ENCODE measurements at regions not wholly inside any gene's neighbourhood (a gene's known extent, or its start where the extent isn't known, plus 50 kb on each side); places are given as distances from the start of the nearest gene placed in this dataset.
A peak's percentile ranks its signal among the peaks of the same experiment; 100 is the strongest.

GRCh38 chr5:15069407-15069905 lies 197.9 kb upstream of the ANKH start:
- H3K4me3 ChIP-seq (ENCODE audit: low read depth, low read length) = no peak overlapping the region
- TF ChIP-seq, protein P1, sequence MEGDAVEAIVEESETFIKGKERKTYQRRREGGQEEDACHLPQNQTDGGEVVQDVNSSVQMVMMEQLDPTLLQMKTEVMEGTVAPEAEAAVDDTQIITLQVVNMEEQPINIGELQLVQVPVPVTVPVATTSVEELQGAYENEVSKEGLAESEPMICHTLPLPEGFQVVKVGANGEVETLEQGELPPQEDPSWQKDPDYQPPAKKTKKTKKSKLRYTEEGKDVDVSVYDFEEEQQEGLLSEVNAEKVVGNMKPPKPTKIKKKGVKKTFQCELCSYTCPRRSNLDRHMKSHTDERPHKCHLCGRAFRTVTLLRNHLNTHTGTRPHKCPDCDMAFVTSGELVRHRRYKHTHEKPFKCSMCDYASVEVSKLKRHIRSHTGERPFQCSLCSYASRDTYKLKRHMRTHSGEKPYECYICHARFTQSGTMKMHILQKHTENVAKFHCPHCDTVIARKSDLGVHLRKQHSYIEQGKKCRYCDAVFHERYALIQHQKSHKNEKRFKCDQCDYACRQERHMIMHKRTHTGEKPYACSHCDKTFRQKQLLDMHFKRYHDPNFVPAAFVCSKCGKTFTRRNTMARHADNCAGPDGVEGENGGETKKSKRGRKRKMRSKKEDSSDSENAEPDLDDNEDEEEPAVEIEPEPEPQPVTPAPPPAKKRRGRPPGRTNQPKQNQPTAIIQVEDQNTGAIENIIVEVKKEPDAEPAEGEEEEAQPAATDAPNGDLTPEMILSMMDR (IDR thresholded peaks at IDR 0.05; ENCODE audit: control insufficient read depth, extremely low read depth, insufficient read depth) = no peak
- no peak for DNase-seq (ENCODE audit: low read depth)

GRCh38 chr5:15065091-15065490 lies 193.5 kb upstream of the ANKH start:
- no peak overlapping the region for H3K4me3 ChIP-seq (ENCODE audit: low read depth, low read length)
- DNase-seq (ENCODE audit: low read depth) = no peak
- TF ChIP-seq, protein P1 (IDR thresholded peaks at IDR 0.05; ENCODE audit: control insufficient read depth, extremely low read depth, insufficient read depth) = no peak

DNA sequence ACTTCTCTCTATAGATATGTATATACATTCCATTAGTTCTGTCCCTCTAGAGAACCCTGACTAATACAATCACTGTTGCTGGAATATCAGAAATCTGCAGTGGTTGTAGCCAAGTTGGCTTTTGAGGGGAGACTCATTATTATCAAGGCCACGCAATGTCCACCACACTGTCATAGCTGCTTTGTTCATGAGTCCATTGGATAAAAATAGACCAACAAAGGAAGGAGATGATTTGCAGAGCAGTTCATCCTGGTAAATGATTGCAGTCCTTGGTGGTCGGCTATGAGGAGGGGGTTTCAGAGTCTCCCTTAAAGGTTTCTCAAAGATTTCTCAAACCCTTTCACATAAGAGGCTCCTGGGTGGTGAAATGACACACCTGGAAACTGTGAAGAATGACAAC lies 192.8 kb upstream of the ANKH start:
- TF ChIP-seq, protein P1 (IDR thresholded peaks at IDR 0.05; ENCODE audit: control insufficient read depth, extremely low read depth, insufficient read depth) = no peak
- H3K4me3 ChIP-seq (ENCODE audit: low read depth, low read length) = no peak overlapping the region

DNA sequence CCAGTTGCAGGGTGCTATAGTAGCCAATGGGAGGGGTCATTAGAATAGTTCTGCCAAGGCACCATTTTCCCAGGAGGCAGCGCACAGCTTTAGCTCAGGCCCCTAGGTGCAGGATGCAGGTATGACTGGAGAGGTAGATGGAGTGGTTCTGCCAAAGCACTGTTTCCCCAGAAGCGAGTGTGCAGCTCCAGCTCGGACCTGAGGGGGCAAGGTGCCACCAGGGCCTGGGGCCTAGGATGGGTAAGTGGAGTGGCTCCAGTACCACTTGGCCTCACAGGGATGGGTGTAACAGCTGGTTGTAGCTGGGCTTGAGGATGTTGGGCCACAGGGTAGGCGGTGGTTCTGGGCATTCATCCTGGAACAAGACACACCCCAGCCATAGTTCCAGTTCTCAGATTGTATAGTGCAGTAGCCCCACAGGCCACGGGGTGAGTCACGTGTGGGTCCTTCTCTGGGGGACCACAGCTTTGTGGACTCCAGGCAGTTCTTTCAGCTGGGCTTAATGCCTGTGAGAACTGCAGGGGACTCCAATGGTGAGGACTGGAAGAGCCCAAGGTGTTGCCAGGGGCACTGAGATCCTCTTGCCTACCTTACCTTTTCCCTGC lies 185.5 kb upstream of the ANKH start:
- DNase-seq (ENCODE audit: low read depth) = no peak
- TF ChIP-seq, protein P1 (IDR thresholded peaks at IDR 0.05; ENCODE audit: control insufficient read depth, extremely low read depth, insufficient read depth) = no peak
- H3K4me3 ChIP-seq (ENCODE audit: low read depth, low read length) = no peak overlapping the region

More for the DNA sequence above, 192.8 kb upstream of the ANKH start:
- no peak for DNase-seq (ENCODE audit: low read depth)

DNA sequence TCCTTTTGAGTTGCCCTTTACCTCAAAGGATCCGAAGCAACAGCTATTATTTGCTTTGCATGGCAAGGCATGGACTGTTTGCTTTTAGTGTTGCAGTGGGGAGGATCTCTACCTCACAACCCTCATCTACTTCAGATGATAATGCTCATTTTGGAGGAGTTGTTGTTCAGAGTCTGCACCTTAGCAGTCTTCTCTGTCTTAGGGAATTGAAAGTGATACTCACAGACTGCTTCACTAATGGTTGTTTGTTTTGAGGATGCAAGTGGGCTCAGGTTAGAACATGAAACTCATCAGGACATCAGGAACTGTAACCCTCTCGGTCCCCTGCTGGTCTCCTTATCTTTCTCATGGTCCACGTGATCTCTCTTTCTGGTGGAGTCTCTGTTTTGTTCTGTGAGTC lies 172.9 kb upstream of the ANKH start:
- TF ChIP-seq, protein P1 (IDR thresholded peaks at IDR 0.05; ENCODE audit: control insufficient read depth, extremely low read depth, insufficient read depth) = no peak

GRCh38 chr5:15037247-15037908 lies 165.8 kb upstream of the ANKH start:
- TF ChIP-seq, protein P1 (IDR thresholded peaks at IDR 0.05; ENCODE audit: control insufficient read depth, extremely low read depth, insufficient read depth) = no peak
- no peak overlapping the region for H3K4me3 ChIP-seq (ENCODE audit: low read depth, low read length)
- DNase-seq (ENCODE audit: low read depth) = peak; percentile 38

More for the DNA sequence above, 172.9 kb upstream of the ANKH start:
- DNase-seq (ENCODE audit: low read depth) = no peak
- no peak overlapping the region for H3K4me3 ChIP-seq (ENCODE audit: low read depth, low read length)
